ENCODE measurements at regions not wholly inside any gene's neighbourhood (a gene's known extent, or its start where the extent isn't known, plus 50 kb on each side); places are given as distances from the start of the nearest gene placed in this dataset.
A peak's percentile ranks its signal among the peaks of the same experiment; 100 is the strongest.

DNA sequence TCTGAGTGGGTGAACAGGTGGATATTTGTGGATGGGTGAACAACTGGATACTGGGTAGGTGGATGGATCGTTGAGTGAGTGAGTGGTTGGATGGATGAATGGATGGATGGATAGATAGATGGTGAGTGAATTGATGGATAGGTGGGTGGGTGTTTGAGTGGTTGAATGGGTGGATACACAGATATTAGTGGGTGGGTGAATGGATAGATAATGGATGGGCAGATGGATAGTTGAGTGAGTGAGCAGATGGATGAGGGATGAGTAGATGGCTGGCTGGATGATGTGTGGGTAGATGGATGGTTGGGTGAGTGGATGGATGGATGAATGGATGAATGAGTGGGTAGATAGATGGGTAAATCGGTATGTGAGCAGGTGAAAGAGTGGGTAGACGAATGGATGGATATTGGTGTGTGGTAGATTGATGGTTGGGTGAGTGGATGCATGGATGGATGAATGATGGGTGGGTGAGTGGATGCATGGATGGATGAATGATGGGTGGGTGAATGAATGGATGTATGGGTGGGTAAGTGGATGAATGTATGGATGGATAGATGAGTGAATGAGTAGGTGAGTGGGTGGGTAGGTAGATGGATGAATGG, 406.7 kb downstream of the MN1 start:
- no peak for ATAC-seq (ENCODE audit: poor library complexity)

DNA sequence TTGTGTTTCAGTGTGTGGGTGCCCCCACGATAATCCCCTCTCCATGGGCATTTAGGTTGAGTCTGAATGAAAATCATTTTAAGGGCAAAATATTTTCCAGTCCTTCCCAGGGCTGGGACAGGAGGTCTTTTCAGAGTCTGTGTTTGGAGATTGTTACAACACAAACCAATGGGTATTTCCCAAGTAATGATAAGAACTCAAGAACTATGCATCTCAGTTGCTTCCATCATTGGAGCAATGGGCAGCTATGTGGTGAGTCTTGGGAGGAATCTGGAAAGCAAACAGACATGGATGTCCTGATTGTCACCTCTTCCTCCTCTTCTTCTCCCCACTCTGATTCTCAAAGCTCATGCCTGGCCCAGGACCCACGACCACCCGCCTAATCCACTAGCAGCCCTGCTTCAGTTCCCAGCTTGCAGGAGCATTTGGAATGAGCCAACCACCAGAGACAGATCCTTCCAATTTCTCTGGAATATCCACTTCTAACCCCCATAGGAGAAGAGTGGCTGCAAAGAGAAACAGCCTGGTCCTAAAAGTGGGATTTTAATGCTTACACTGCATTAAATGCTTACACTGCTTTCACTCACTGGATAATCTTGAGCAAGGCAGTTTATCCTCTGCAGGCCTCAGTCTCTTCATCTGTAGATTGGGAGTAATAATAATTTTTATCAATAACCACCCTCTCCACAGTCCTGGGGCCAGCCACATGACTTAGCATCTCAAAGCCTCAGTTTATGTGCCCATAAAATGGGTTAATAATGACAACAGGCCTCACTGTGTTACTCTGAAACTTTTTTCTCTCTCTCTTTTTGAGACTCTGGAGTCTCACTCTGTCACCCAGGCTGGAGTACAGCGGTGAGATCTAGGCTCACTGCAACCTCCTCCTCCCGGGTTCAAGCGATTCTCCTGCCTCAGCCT, 404.3 kb downstream of the MN1 start:
- DNase-seq, result no peak
- no peak for ATAC-seq (ENCODE audit: poor library complexity)
- intact Hi-C loops (cut with DNase I), result no loop called here

More for the DNA sequence above, 406.7 kb downstream of the MN1 start:
- intact Hi-C loops (cut with DNase I), result no loop called here
- DNase-seq, result no peak

DNA sequence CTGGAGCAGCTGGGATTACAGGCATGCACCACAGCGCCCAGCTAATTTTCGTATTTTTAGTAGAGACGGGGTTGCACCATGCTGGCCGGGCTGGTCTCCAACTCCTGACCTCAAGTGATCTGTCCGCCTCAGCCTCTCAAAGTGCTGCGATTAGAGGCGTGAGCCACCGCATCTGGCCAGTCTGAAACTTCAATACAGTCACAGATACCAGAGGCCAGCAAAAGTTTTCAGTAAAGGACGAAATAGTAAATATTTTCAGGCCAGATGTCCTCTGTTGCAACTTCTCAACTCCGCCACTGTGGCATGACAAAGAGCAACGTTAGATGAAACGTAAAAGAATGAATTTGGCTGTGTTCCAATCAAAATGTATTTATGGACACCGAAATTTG, 403.6 kb downstream of the MN1 start:
- DNase-seq (peak; percentile 85), ATAC-seq (ENCODE audit: poor library complexity) (peak; percentile 86)
- intact Hi-C loops (cut with DNase I), result no loop called here

DNA sequence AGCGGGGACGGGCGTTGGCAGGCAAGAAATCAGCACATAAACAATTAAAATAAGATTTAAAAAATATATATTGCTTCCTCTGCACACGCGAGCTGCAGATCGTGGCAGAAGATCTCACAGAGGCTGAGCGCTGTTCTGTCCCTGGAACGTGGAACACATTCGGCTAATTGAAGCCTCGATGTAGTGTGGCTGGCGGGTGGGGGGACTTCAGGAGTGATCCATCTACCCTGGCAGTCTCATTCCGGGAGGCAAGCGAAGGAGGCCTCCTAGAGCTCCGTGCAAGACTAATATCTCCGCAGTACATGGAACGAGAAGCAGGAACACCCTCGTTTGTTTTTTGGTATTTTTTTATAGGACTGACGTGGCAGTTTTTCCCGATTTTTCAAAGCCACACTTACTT, 402.4 kb downstream of the MN1 start:
- ATAC-seq (ENCODE audit: poor library complexity), result peak; percentile 33
- DNase-seq, result no peak
- intact Hi-C loops (cut with DNase I), result no loop called here

DNA sequence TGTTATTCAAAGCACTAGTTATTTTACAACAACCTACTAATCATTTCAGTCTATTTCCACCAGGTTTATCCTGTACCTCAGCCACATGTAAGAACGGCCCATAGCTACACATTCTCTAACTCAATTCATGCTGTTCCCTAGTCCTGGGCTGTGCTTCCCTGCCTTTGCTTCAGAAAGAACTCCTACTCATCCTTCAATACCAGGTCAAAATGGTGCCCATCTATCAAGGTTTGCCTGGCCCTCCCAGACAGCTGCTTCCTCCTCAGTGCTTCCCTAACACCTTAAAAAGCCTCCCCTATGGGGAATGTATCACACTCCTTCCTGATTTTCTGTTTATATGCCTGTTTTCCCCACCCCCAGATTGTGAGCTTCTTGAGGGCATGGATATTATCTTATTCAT, 400.7 kb downstream of the MN1 start:
- intact Hi-C loops (cut with DNase I), result no loop called here
- ATAC-seq (ENCODE audit: poor library complexity) (no peak), DNase-seq (no peak)

DNA sequence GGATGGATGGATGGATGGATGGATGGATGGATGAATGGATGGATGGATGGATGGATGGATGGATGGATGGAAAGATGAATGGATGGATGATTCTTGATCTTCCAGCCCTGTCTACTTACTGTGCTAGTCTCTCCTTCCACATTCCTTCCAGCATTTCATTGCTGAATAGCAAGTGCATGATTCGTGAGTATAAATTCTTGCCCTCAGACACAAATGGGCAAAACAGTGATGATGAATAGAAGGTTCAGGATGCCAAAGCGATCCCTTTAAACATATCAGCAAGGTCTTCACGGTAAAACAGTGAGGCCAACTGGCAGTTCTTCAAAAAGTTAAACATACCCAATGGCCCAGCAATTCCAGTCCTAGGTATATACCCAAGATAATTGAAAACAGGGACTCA, 400.2 kb downstream of the MN1 start:
- ATAC-seq (ENCODE audit: poor library complexity) (no peak), DNase-seq (no peak)
- intact Hi-C loops (cut with DNase I), result no loop called here

DNA sequence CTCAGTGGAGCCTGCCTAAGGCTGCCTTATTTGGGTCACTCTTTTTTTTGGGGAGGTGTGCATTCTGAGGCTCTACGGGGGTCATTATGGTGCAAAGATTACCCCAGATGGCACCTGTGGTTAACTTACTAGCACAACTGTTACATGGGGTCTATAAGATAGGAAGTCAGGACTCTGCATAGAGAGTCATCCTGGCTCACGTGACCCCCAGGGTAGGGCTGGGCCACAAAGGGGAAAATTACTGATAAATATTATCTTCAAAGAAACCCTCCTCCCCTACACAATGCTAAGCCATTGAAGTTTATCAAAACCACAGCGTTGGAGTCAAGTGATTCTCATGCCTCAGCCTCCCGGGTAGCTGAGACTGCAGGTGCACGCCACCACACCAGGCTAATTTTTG, 397.1 kb downstream of the MN1 start:
- ATAC-seq (ENCODE audit: poor library complexity), result no peak
- intact Hi-C loops (cut with DNase I), result no loop called here
- DNase-seq, result no peak

DNA sequence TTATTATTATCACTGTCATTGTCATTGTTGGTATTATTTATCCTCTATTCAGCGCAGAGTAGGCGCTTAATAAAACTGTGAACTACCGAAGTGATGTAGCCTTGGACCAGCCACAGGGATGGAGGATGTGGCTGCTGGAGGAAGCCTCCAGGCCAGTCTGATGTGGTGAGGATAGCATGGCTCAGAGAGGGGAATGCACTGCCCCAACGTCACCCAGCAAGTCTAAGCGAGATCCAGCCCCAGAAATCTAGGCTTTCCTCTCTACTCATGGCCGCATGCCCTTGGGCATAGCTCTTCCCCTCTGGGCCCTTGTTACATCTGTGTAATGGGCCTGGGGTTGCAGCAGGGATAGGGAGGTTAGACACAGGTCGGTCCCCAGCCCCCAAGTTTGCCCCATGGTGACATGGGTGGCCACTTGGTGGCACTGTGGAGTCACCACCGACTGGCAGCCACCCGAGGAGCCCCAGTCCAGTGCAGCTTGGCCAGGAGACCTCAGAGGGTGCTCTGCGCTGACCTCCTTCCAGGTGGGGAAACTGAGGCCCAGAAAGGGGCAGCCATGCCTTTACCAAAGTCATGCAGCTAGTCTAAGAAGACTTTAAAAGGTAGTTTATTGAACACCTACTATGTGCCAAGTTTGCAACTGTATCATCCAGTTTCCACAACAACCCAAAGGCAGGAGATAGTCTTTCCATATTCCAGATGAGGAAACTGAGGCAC, 395.7 kb downstream of the MN1 start:
- ATAC-seq (ENCODE audit: poor library complexity) (peak; percentile 87), DNase-seq (peak; percentile 73)
- intact Hi-C loops (cut with DNase I), result loop anchor here (5.0 kb wide), 1 partner anchor 396 kb away; the partner anchor contains the start of gene MN1

DNA sequence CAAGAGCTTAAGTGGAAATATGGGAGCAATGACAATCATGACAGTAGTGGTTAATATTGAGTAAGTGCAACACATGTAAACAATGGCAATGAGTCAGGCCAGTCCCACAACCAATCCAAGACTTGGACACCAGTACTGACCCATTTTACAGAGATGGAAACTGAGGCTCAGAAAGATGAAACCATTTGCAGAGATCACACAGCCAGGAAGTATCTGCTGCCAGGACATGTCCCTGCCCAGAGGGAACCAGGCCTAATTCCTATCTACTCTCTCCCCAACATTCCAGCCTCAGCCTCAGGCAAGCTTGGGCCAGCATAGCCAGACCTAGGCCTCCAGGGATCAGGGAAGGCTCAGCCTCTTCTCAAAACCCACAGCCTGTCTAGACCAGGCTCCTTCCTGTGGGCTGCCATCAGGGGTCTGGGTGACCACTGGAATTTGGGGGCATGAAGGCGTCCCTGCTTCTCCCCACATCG, 395.1 kb downstream of the MN1 start:
- no peak for DNase-seq
- no peak for ATAC-seq (ENCODE audit: poor library complexity)
- intact Hi-C loops (cut with DNase I), result loop anchor here (5.0 kb wide), 1 partner anchor 396 kb away; the partner anchor contains the start of gene MN1

DNA sequence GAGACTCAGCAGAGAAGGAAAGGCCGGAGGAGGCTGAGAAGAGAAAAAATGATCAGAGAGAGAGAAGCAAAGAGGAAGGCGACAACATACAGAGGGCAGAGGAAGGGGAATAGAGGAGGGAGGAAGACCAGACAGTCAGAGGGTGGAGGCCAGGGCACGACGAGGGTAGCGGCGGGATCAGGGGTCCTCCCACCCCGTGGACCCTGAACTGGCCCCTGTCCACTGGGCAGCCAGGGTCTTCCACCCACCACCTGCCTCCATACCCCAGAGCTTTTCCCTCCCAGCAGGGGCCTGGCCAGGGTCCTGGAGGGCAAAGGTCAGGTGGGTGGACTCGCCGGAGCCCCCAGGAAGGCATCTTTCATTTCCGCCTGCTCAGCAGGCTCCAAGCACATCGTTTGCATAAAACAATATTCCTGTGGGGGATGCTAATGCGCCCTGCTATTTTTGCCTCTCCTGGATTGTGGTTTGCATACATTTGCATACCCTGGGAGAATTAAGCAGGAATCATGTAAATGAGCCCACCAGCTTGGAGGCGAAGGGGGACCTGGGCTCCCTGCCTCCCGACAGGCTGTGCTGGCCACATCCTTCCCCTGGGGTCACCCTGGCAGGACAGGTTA, 394.1 kb downstream of the MN1 start:
- DNase-seq (no peak), ATAC-seq (ENCODE audit: poor library complexity) (no peak)
- intact Hi-C loops (cut with DNase I), result loop anchor here (5.0 kb wide), 1 partner anchor 395 kb away; the partner anchor contains the start of gene MN1

DNA sequence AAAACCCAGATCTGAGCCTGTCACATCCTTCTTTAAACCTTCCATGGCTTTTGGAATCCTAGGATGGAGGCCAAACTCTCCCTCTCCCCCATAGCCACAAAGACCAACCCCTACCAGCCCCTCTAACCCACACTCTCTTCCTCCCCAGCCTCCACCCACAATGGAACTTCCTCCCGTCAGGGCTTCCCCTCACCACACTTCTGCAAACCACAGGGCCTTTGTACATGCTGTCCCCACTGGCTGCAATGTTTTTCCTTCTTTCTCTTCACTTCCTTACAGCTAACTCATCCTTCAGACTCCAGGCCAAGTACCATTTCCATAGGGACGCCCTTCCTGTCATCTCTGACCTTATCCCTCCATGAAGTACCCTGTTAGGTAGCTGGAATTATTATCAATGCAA, 393.5 kb downstream of the MN1 start:
- intact Hi-C loops (cut with DNase I), result loop anchor here (5.0 kb wide), 1 partner anchor 394 kb away; the partner anchor contains the start of gene MN1
- DNase-seq (no peak), ATAC-seq (ENCODE audit: poor library complexity) (no peak)

DNA sequence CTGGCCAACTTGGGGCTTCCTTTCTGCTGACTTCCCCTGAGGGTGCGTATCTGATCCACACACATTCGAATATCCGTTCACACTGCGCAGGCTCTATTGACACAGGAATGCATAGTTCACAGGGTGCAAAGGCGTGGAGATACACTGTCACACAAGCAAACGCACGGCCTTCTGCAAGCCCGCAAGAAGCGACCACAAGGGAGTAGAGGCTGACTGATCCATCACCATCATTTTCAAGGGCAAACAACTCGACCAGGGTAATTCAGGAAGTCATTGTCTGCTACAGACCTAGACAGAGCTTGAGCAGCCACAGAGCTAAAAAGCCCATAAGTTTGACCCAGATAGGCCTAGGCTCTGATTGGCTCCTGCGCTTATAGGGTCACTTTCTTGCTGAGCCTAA, 392.3 kb downstream of the MN1 start:
- no peak for ATAC-seq (ENCODE audit: poor library complexity)
- intact Hi-C loops (cut with DNase I), result loop anchor here (5.0 kb wide), 1 partner anchor 393 kb away; the partner anchor contains the start of gene MN1
- no peak for DNase-seq

DNA sequence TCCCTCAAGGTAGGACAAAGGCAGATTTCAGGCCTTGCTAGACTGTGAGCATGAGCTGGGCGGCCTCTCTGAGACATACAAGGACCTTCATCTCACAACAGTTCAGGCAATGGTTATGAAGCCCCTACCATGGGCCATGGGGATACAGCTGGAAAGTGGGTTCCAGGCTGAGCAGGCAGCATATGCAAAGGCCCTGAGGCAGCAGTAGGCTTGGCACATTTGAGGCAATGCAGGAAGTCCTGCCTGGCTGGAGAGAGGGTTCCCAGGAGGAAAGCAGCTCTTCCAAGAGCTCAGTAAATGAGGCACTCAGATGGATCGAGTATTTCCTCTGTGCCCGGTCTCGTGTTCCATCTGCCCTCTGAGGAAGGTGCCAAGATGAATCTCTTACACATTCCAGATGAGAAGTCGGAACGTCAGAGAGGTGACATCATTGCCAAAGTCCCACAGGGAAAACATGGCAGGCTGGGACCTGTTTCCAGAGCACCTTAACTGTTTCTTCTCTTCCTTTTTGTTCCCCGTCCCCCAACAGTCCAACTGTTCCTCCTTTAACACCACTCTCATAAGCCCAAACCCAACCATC, 388.6 kb downstream of the MN1 start:
- intact Hi-C loops (cut with DNase I), result no loop called here
- DNase-seq, result no peak
- no peak for ATAC-seq (ENCODE audit: poor library complexity)

DNA sequence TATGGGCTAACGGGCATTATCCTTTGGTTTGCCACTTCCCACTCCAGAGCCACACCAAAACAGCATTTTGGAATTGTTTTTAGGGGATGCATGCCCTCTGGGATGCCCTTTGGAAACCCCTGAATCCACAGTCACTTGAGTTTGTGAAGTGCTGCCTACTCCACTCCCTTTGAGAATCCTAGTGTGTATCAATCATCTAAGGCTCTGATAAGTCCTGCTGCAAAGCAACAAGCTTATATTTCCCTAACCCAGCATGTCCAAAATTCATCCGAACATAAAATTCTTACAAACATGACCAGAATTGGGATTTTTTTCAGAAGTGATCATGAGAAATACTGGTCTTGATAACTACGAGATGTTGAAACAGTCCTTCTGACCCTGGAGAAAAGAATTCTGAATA, 387.9 kb downstream of the MN1 start:
- DNase-seq (no peak), ATAC-seq (ENCODE audit: poor library complexity) (no peak)
- intact Hi-C loops (cut with DNase I), result no loop called here

DNA sequence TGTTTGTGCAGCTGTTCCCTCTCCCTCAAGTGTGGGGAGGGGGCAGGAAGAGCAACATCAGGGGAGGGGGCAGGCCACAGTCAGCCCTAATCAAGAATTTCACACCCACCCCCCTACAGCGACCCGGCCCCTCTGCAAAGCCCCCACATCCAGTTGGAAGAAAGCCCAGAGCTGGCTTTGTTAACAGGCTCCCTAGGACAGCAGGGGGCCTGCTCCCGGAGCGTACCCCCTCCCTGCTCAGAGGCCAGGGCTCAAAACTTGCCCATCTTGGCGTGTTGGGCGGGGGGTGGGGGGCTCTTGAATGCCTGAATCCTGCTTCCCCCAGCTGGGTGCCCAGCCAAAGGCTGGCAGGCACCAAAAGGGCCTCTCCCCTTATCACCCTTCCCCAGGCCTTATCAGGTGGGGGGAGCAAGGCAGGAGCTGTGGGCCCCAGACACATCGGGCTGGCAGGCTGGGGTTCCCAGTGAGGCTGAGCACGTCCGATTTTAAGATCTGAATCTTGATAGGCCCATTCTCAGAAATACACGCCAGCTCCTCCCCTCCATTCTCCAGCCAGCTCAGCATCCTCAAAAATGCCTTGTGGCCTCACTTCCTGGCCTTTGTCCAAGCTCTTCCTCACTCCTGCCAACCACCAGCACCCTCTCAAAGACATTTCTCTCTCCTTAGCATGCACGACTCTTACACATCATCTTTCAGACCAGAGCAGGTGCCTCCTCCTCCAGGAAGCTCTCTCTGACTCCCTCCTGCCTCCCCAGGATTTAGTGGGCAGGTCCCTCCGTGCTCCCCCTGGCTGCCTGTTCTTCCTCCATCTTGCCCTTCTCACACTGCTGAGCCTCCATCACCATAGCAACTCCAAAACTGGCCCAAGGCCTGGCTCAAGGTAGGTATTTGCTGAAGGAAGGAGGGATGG, 384.8 kb downstream of the MN1 start:
- no peak for ATAC-seq (ENCODE audit: poor library complexity)
- intact Hi-C loops (cut with DNase I), result no loop called here
- no peak for DNase-seq

DNA sequence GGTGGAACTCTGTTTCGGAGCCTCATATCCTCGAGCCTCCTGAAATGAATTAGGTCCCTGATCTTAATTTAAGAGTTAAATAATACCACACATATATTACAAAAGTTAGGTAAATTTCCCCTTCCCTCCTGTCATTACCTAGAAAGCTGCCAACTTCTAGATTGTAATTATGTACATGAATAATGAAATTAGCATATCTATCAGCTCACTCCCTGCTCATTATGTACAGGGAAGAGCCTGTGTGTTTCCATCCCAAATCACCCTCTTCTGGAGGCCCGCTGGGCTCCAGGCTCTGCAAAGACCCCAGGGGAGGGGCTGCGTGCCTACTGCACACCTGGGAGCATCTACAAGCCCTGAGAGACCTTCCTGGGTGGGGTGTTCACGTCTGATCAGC, 384.1 kb downstream of the MN1 start:
- intact Hi-C loops (cut with DNase I), result no loop called here
- ATAC-seq (ENCODE audit: poor library complexity) (no peak), DNase-seq (no peak)

DNA sequence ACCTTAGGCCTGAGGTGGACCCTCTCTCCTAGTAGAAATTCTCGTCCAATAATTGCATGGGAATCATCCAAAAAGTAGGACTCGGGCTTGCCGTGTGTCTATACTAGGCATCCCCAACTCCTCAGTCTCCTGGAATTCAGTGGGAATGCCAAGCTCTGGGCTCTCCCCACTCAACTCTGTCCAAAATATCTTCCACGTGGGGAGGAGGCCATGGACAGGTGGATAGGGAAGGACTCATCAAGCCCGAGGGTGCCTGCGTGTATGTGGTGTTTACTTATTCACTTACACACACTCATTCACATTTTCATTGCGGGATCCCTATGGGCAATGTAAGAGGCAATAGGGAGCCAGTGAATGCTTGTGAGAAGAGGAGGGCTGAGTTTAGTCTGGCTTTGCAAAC, 383.3 kb downstream of the MN1 start:
- intact Hi-C loops (cut with DNase I), result no loop called here
- no peak for DNase-seq
- ATAC-seq (ENCODE audit: poor library complexity), result no peak

DNA sequence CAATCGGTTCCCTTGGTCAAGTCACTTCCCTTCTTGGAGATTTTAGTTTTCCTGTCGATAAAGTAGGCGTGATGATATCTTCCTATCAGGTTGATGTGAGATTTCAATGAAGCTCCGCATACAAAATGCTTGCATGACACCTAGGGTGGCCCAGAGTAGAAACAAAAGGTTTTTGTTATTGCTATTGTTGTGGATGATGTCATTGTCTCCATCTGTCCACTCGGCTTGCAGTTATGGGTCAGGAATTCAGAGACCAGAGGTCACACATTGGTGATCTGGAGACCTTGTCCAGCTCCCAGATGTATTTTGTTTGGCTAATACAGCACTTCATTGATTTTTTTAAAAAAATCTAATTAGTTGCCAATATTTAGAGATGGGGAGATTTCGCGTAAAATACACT, 382.1 kb downstream of the MN1 start:
- DNase-seq (no peak), ATAC-seq (ENCODE audit: poor library complexity) (no peak)
- intact Hi-C loops (cut with DNase I), result no loop called here

All from Right ventricle myocardium superior (tissue), 1 donor.